ENCODE measurements at regions not wholly inside any gene's neighbourhood (a gene's known extent, or its start where the extent isn't known, plus 50 kb on each side); places are given as distances from the start of the nearest gene placed in this dataset.

DNA sequence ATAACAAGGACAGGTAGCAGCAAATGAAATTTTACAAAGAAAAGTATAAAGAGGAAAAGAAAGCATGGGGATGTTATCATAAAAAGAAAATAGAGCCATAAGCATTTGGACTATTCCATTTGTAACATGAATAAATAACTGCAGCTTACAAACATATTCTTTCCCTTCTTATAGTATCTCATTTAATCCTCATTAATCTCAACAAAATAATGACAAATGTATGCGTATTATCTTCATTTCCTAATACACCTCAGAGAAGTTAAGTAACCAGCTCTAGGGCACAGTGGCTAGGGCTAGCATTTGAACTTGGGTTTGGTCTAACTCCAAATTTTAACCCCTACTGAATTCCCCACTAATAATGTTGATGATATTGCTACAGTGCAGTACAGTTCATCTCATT, 175.5 kb upstream of the POU5F2 start:
- no peaks in the 10 kb centered on the region for H3K4me1 Mint-ChIP-seq (ENCODE audit: low read depth)
- intact Hi-C loops (cut with micrococcal nuclease) = loop anchor here (10.0 kb wide), 1 partner anchor 198 kb away; a partner anchor contains a TSS
- no peak for DNase-seq
- H3K27me3 Mint-ChIP-seq = no peaks in the 10 kb centered on the region
- H3K36me3 Mint-ChIP-seq = no peaks in the 10 kb centered on the region
- ChIA-PET CTCF (no interaction called here), POLR2A (no interaction called here)
- no peaks in the 10 kb centered on the region for H3K9me3 Mint-ChIP-seq
- H3K27ac Mint-ChIP-seq = no peak overlapping the region
- no peak overlapping the region for H3K4me3 Mint-ChIP-seq

- no peak for DNase-seq
- POLR2A ChIA-PET = no interaction called here
Observed at GRCh38 chr5:93915142-93915553, 173.7 kb upstream of the POU5F2 start.

DNA sequence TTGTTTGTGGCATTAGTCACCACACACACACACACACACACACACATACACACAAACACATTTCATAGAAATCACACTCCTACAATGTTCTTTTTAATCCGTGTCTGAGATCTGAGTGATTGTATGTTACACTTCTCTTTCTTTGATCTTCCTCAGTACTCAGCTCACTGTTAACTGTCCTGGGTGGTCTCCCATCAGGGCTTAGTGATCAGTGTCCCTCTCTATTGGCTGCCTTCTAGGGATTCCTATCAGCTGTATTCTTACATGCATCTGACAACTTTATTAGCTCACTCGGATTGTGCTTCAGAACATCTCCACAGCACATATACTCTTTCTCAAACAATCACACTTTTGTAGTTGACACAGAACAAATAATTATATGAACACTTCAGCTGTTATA, 170.2 kb upstream of the POU5F2 start:
- DNase-seq = no peak
- H3K9me3 Mint-ChIP-seq = no peaks in the 10 kb centered on the region
- H3K4me3 Mint-ChIP-seq = no peak overlapping the region
- no peaks in the 10 kb centered on the region for H3K36me3 Mint-ChIP-seq
- POLR2A ChIA-PET = no interaction called here
- H3K4me1 Mint-ChIP-seq (ENCODE audit: low read depth) = no peaks in the 10 kb centered on the region
- intact Hi-C loops (cut with micrococcal nuclease) = loop anchor here (10.0 kb wide), 1 partner anchor 203 kb away; a partner anchor contains a TSS
- H3K27me3 Mint-ChIP-seq = no peaks in the 10 kb centered on the region
- CTCF ChIA-PET = interaction anchor here (0.7 to 4.3 kb wide), 5 partner anchors 13 to 939 kb away, joined by 3 to 17 read pairs (median 3); partner anchors contain the start of gene NR2F1
- H3K27ac Mint-ChIP-seq = no peak overlapping the region

More at GRCh38 chr5:93915142-93915553, 173.7 kb upstream of the POU5F2 start:
- Mint-ChIP-seq H3K27me3 (no peaks in the 10 kb centered on the region), H3K36me3 (no peaks in the 10 kb centered on the region), H3K27ac (no peak overlapping the region), H3K4me3 (no peak overlapping the region), H3K9me3 (no peaks in the 10 kb centered on the region), H3K4me1 (ENCODE audit: low read depth) (no peaks in the 10 kb centered on the region)
- CTCF ChIA-PET = interaction anchor here (1.0 kb wide), 2 partner anchors 9 to 17 kb away, joined by 3 to 4 read pairs; no protein-coding TSS in a partner anchor
- intact Hi-C loops (cut with micrococcal nuclease) = loop anchor here (2.0 to 10.0 kb wide), 3 partner anchors 114 to 334 kb away; partner anchors contain the start of gene NR2F1-AS1

DNA sequence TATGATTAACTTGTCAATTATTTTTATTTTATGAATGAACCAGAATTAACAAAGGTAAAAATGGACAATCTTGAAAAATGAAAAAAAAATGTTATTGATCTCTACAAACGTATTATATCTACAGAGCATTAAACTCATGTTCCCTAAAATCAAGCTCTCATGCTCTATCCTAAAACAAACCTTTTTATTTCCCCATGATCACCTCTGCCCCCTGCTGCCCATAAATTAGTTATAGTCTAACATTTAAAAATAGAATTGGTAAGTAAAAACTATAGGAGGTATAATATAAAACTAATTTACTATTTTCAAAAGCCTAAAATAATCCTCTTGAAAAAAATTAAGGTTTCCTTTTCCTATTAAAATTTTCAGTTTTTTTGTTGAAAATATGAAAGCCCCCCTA, 168.0 kb upstream of the POU5F2 start:
- no peak for DNase-seq
- Mint-ChIP-seq H3K27me3 (no peaks in the 10 kb centered on the region), H3K4me1 (ENCODE audit: low read depth) (no peaks in the 10 kb centered on the region), H3K4me3 (no peak overlapping the region), H3K27ac (no peak overlapping the region), H3K36me3 (no peaks in the 10 kb centered on the region), H3K9me3 (no peaks in the 10 kb centered on the region)
- CTCF ChIA-PET = interaction anchor here (1.8 to 4.3 kb wide), 2 partner anchors 11 to 302 kb away, joined by 6 to 17 read pairs; no protein-coding TSS in a partner anchor
- intact Hi-C loops (cut with micrococcal nuclease) = no loop called here
- POLR2A ChIA-PET = no interaction called here

GRCh38 chr5:93904917-93905316, 163.5 kb upstream of the POU5F2 start:
- H3K27ac Mint-ChIP-seq = no peak overlapping the region

GRCh38 chr5:93902288-93902687, 160.9 kb upstream of the POU5F2 start:
- intact Hi-C loops (cut with micrococcal nuclease) = no loop called here
- Mint-ChIP-seq H3K4me1 (ENCODE audit: low read depth) (no peaks in the 10 kb centered on the region), H3K27ac (no peak overlapping the region), H3K4me3 (no peak overlapping the region), H3K27me3 (no peaks in the 10 kb centered on the region), H3K9me3 (no peaks in the 10 kb centered on the region), H3K36me3 (no peaks in the 10 kb centered on the region)
- POLR2A ChIA-PET = no interaction called here
- DNase-seq = no peak
- CTCF ChIA-PET = no interaction called here

More at GRCh38 chr5:93904917-93905316, 163.5 kb upstream of the POU5F2 start:
- no peak for DNase-seq
- H3K27me3 Mint-ChIP-seq = no peaks in the 10 kb centered on the region
- ChIA-PET POLR2A (no interaction called here), CTCF (no interaction called here)
- no peaks in the 10 kb centered on the region for H3K4me1 Mint-ChIP-seq (ENCODE audit: low read depth)
- H3K36me3 Mint-ChIP-seq = no peaks in the 10 kb centered on the region
- intact Hi-C loops (cut with micrococcal nuclease) = no loop called here
- H3K9me3 Mint-ChIP-seq = no peaks in the 10 kb centered on the region
- no peak overlapping the region for H3K4me3 Mint-ChIP-seq

DNA sequence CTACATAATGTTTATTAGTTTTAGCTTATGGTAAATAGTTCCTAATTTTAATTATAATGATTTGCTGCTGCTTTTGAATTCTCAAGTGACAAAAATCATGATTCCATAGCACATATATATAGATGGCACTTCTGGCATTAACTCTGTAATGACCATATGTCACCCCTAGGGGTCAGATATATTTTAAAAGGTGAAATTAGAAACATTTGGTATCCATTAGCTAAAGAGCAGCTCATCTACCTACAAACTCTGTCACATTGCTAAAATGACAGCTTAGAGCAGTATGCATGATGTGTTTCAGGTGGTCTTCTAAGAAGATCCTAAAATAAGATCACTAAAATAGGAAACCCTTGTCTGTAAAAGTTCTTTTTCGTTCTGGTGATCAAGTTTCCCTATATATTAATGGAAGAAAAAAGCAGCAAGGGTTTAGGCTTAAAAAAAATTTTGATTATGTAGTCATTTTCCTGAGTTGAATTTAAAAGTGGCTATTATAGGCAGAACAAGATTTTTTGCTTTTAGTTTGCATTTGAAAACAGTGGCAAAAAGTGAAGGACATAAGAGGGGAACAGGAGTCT, 157.7 kb upstream of the POU5F2 start:
- Mint-ChIP-seq H3K27me3 (no peaks in the 10 kb centered on the region), H3K27ac (no peak overlapping the region), H3K9me3 (no peaks in the 10 kb centered on the region), H3K4me3 (no peak overlapping the region), H3K4me1 (ENCODE audit: low read depth) (no peaks in the 10 kb centered on the region), H3K36me3 (no peaks in the 10 kb centered on the region)
- intact Hi-C loops (cut with micrococcal nuclease) = no loop called here
- ChIA-PET POLR2A (no interaction called here), CTCF (interaction anchor here (0.6 to 2.6 kb wide), 12 partner anchors 12 to 839 kb away, joined by 3 to 17 read pairs (median 4); no protein-coding TSS in a partner anchor)
- no peak for DNase-seq

- POLR2A ChIA-PET = no interaction called here
Observed at GRCh38 chr5:93894601-93895354, 153.4 kb upstream of the POU5F2 start.

DNA sequence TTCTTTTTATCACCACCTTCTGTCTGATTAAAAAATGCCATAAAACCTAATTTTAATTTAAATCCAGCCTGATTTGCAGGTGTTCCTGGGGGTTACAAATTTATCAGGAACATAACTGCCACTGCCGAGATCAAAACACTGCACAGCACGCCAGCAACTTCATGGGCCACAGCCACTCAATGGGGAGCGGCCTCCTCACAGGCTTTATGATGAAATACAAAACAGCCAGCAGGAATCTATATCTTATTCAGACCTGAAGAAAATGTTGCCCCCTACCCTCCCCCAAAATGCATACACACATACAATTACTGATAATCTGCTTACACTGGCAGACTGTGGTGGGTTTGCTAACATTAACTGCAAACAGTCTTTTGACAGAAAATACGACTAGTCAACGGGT, 151.7 kb upstream of the POU5F2 start:
- H3K27me3 Mint-ChIP-seq = no peaks in the 10 kb centered on the region
- no peak overlapping the region for H3K4me3 Mint-ChIP-seq
- H3K4me1 Mint-ChIP-seq (ENCODE audit: low read depth) = peaks cover 2% of the 10 kb centered on the region
- no peaks in the 10 kb centered on the region for H3K9me3 Mint-ChIP-seq
- intact Hi-C loops (cut with micrococcal nuclease) = no loop called here
- H3K27ac Mint-ChIP-seq = no peak overlapping the region
- no peak for DNase-seq
- ChIA-PET CTCF (no interaction called here), POLR2A (no interaction called here)
- no peaks in the 10 kb centered on the region for H3K36me3 Mint-ChIP-seq

More at GRCh38 chr5:93894601-93895354, 153.4 kb upstream of the POU5F2 start:
- H3K27ac Mint-ChIP-seq = no peak overlapping the region
- CTCF ChIA-PET = no interaction called here
- intact Hi-C loops (cut with micrococcal nuclease) = no loop called here
- H3K36me3 Mint-ChIP-seq = no peaks in the 10 kb centered on the region
- no peak overlapping the region for H3K4me3 Mint-ChIP-seq
- no peaks in the 10 kb centered on the region for H3K4me1 Mint-ChIP-seq (ENCODE audit: low read depth)
- H3K9me3 Mint-ChIP-seq = no peaks in the 10 kb centered on the region
- DNase-seq = no peak
- no peaks in the 10 kb centered on the region for H3K27me3 Mint-ChIP-seq

- Mint-ChIP-seq H3K9me3 (no peaks in the 10 kb centered on the region), H3K27me3 (no peaks in the 10 kb centered on the region), H3K36me3 (no peaks in the 10 kb centered on the region), H3K4me1 (ENCODE audit: low read depth) (peaks cover 7% of the 10 kb centered on the region), H3K27ac (no peak overlapping the region), H3K4me3 (no peak overlapping the region)
- intact Hi-C loops (cut with micrococcal nuclease) = no loop called here
- ChIA-PET POLR2A (no interaction called here), CTCF (no interaction called here)
- DNase-seq = no peak
Observed at GRCh38 chr5:93892481-93892880, 151.1 kb upstream of the POU5F2 start.

GRCh38 chr5:93891491-93892480, 150.4 kb upstream of the POU5F2 start:
- ChIA-PET POLR2A (no interaction called here), CTCF (no interaction called here)
- Mint-ChIP-seq H3K27me3 (no peaks in the 10 kb centered on the region), H3K4me1 (ENCODE audit: low read depth) (peaks cover 10% of the 10 kb centered on the region), H3K4me3 (no peak overlapping the region), H3K36me3 (no peaks in the 10 kb centered on the region), H3K27ac (no peak overlapping the region), H3K9me3 (no peaks in the 10 kb centered on the region)
- no peak for DNase-seq
- intact Hi-C loops (cut with micrococcal nuclease) = no loop called here

DNA sequence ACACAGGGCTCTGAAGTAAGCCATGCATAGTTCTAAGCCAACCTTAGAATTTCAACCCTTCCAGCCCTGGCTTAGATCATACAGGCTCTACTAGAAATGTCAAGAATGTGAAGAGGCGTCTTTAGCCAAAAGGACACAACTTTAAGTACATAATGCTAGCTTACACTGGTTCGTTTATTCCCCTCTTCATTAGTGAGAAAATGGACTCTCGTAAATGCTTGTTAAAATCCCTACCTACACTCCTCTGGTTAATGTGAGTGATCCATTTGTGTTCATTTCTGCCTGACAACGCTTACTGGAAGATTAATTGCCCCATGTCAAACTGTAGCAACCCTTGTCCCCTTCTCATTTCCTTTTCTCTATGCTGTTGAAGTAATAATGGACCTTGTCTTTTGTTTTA, 149.3 kb upstream of the POU5F2 start:
- intact Hi-C loops (cut with micrococcal nuclease) = no loop called here
- Mint-ChIP-seq H3K27me3 (no peaks in the 10 kb centered on the region), H3K4me1 (ENCODE audit: low read depth) (peaks cover 11% of the 10 kb centered on the region), H3K9me3 (no peaks in the 10 kb centered on the region), H3K27ac (no peak overlapping the region), H3K36me3 (no peaks in the 10 kb centered on the region), H3K4me3 (no peak overlapping the region)
- DNase-seq = no peak
- ChIA-PET POLR2A (no interaction called here), CTCF (no interaction called here)

Data from activated CD4-positive, alpha-beta memory T cell treated with anti-CD3 and anti-CD28 coated beads for 36 hours (primary cell).